ENCODE measurements at regions not wholly inside any gene's neighbourhood (a gene's known extent, or its start where the extent isn't known, plus 50 kb on each side); places are given as distances from the start of the nearest gene placed in this dataset.

DNA sequence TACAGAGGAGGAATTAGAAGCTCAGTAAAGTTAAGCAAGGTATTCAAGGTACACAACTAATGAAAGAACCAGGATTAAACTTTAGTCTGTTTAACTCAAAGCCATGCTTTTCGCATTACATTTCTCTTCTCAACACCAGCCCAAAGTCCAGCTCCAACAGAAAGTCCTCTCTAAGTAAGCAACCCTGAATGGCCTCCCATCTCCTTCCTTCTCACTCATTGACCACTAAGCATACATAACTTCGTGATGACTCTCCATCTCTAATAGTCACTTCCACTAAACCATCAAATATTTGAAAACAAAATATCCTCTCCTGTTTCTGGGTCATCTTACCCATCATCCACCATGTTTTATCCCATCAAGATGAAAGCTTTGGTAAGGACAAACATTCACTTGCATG, 219.8 kb downstream of the RAD51AP2 start:
- POLR2A ChIA-PET: no interaction called here
- Histone ChIP-seq H3K4me1 (ENCODE audit: control insufficient read depth in 2 of 2, insufficient read depth in 2 of 2, low read length in 2 of 2) (no peaks in the 10 kb centered on the region), H4K20me1 (ENCODE audit: control insufficient read depth, insufficient read depth, low read length, poor library complexity, severe bottlenecking) (no peaks in the 10 kb centered on the region), H3K9me3 (ENCODE audit: control extremely low read depth in 1 of 3, control insufficient read depth in 2 of 3, insufficient read depth in 1 of 3, low read length in 2 of 3) (no peaks in the 10 kb centered on the region), H3K4me2 (replicated peaks; ENCODE audit: low read depth, low read length, poor library complexity, severe bottlenecking) (no peak overlapping the region), H3K36me3 (replicated peaks in 1 of 2; ENCODE audit: control extremely low read depth in 1 of 2, control insufficient read depth in 1 of 2, extremely low read depth in 1 of 2, insufficient read depth in 2 of 2, low read length in 1 of 2) (no peaks in the 10 kb centered on the region), H3K9ac (ENCODE audit: low read length) (no peak overlapping the region), H3K27ac (ENCODE audit: low read length in 2 of 2) (no peak overlapping the region), H3K27me3 (replicated peaks in 1 of 4; ENCODE audit: control extremely low read depth in 1 of 4, control insufficient read depth in 3 of 4, insufficient read depth in 4 of 4, low read length in 3 of 4) (no peaks in the 10 kb centered on the region), H2AFZ (ENCODE audit: insufficient read depth, low read depth, low read length, poor library complexity, severe bottlenecking) (no peak overlapping the region), H3K4me3 (ENCODE audit: control extremely low read depth in 1 of 5, extremely low read depth in 1 of 5, insufficient read depth in 1 of 5, low read depth in 2 of 5, low read length in 4 of 5) (no peak overlapping the region), H3K79me2 (ENCODE audit: control insufficient read depth, insufficient read depth, low read length) (no peaks in the 10 kb centered on the region)
- H3K4me1 Mint-ChIP-seq: no peaks in the 10 kb centered on the region
- ATAC-seq (ENCODE audit: low read depth) (no peak), DNase-seq (no peak)
- no peak overlapping the region for H3K4me3 Mint-ChIP-seq
- 77% methylated on average over 2 of the region's 2 CpGs for WGBS (ENCODE audit: insufficient coverage)
- peaks cover 9% of the 10 kb centered on the region for H3K27me3 Mint-ChIP-seq
- intact Hi-C loops (cut with micrococcal nuclease): no loop called here
- H3K27ac Mint-ChIP-seq: no peak overlapping the region
- no peaks in the 10 kb centered on the region for H3K9me3 Mint-ChIP-seq (ENCODE audit: insufficient read depth)
- TF ChIP-seq, protein P1, sequence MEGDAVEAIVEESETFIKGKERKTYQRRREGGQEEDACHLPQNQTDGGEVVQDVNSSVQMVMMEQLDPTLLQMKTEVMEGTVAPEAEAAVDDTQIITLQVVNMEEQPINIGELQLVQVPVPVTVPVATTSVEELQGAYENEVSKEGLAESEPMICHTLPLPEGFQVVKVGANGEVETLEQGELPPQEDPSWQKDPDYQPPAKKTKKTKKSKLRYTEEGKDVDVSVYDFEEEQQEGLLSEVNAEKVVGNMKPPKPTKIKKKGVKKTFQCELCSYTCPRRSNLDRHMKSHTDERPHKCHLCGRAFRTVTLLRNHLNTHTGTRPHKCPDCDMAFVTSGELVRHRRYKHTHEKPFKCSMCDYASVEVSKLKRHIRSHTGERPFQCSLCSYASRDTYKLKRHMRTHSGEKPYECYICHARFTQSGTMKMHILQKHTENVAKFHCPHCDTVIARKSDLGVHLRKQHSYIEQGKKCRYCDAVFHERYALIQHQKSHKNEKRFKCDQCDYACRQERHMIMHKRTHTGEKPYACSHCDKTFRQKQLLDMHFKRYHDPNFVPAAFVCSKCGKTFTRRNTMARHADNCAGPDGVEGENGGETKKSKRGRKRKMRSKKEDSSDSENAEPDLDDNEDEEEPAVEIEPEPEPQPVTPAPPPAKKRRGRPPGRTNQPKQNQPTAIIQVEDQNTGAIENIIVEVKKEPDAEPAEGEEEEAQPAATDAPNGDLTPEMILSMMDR (IDR thresholded peaks at IDR 0.05): no peak
- TF ChIP-seq EZH2 (IDR thresholded peaks at IDR 0.05; ENCODE audit: borderline replicate concordance, insufficient read depth, low read depth, low read length, poor library complexity, severe bottlenecking): no peak
- CTCF ChIA-PET: interaction anchor here (0.6 to 4.1 kb wide), 5 partner anchors 8 to 525 kb away, joined by 3 to 35 read pairs (median 5); no protein-coding TSS in a partner anchor

GRCh38 chr2:17296686-17297085, 221.6 kb downstream of the RAD51AP2 start:
- Mint-ChIP-seq H3K9me3 (ENCODE audit: insufficient read depth) (no peaks in the 10 kb centered on the region), H3K4me3 (no peak overlapping the region), H3K27me3 (peaks cover 6% of the 10 kb centered on the region), H3K4me1 (no peaks in the 10 kb centered on the region), H3K27ac (no peak overlapping the region)
- no peaks in the 10 kb centered on the region for H3K4me1 ChIP-seq (ENCODE audit: control insufficient read depth in 2 of 2, insufficient read depth in 2 of 2, low read length in 2 of 2)
- ATAC-seq (ENCODE audit: low read depth): no peak
- DNase-seq: no peak
- no peaks in the 10 kb centered on the region for H3K79me2 ChIP-seq (ENCODE audit: control insufficient read depth, insufficient read depth, low read length)
- H3K36me3 ChIP-seq (replicated peaks in 1 of 2; ENCODE audit: control extremely low read depth in 1 of 2, control insufficient read depth in 1 of 2, extremely low read depth in 1 of 2, insufficient read depth in 2 of 2, low read length in 1 of 2): no peaks in the 10 kb centered on the region
- H2AFZ ChIP-seq (ENCODE audit: insufficient read depth, low read depth, low read length, poor library complexity, severe bottlenecking): no peak overlapping the region
- no peak overlapping the region for H3K27ac ChIP-seq (ENCODE audit: low read length in 2 of 2)
- no peak overlapping the region for H3K4me2 ChIP-seq (replicated peaks; ENCODE audit: low read depth, low read length, poor library complexity, severe bottlenecking)
- H3K4me3 ChIP-seq (ENCODE audit: control extremely low read depth in 1 of 5, extremely low read depth in 1 of 5, insufficient read depth in 1 of 5, low read depth in 2 of 5, low read length in 4 of 5): no peak overlapping the region
- H4K20me1 ChIP-seq (ENCODE audit: control insufficient read depth, insufficient read depth, low read length, poor library complexity, severe bottlenecking): no peaks in the 10 kb centered on the region
- ChIA-PET POLR2A (no interaction called here), CTCF (no interaction called here)
- no peak overlapping the region for H3K9ac ChIP-seq (ENCODE audit: low read length)
- no peaks in the 10 kb centered on the region for H3K27me3 ChIP-seq (replicated peaks in 1 of 4; ENCODE audit: control extremely low read depth in 1 of 4, control insufficient read depth in 3 of 4, insufficient read depth in 4 of 4, low read length in 3 of 4)
- no peaks in the 10 kb centered on the region for H3K9me3 ChIP-seq (ENCODE audit: control extremely low read depth in 1 of 3, control insufficient read depth in 2 of 3, insufficient read depth in 1 of 3, low read length in 2 of 3)
- TF ChIP-seq, protein P1 (IDR thresholded peaks at IDR 0.05): no peak
- no peak for TF ChIP-seq EZH2 (IDR thresholded peaks at IDR 0.05; ENCODE audit: borderline replicate concordance, insufficient read depth, low read depth, low read length, poor library complexity, severe bottlenecking)
- intact Hi-C loops (cut with micrococcal nuclease): no loop called here
